NCI-H1417 (cell line): ENCODE measurements at regions not wholly inside any gene's neighbourhood (a gene's known extent, or its start where the extent isn't known, plus 50 kb on each side); places are given as distances from the start of the nearest gene placed in this dataset.
"Not testable (repeated sequence)": the region's sequence is repeated elsewhere in the genome, so short reads cannot be mapped to it uniquely, and the experiment has no call there.

ENCODE experiments used
- DNase-seq, 3 experiments: peaks; one replicate each; lab custom pipeline; 2025; lab: John Stamatoyannopoulos, UW

GRCh38 chr7:56466607-56467525 is 350.6 kb upstream of the NUPR2 start:
- not testable (repeated sequence) for DNase-seq

DNA sequence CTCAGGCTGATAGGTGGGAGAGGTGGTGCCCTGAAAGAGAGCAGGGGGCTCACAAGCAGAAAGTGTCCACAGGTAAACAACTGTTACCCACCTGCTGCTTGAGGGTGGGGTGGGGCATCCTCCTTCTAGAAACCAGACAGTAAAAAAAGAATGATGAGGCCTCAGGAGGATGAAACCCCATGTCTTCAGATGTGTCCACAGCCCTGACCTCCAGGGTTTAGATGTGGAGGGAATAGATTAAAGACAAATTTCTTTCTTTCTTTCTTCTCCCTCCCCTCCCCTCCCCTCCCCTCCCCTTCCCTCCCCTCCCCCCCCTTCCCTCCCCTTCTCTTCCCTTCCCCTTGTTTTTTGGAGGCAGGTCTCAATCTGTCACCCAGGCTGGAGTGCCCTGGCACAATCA is 333.5 kb upstream of the NUPR2 start:
- no peak for DNase-seq

DNA sequence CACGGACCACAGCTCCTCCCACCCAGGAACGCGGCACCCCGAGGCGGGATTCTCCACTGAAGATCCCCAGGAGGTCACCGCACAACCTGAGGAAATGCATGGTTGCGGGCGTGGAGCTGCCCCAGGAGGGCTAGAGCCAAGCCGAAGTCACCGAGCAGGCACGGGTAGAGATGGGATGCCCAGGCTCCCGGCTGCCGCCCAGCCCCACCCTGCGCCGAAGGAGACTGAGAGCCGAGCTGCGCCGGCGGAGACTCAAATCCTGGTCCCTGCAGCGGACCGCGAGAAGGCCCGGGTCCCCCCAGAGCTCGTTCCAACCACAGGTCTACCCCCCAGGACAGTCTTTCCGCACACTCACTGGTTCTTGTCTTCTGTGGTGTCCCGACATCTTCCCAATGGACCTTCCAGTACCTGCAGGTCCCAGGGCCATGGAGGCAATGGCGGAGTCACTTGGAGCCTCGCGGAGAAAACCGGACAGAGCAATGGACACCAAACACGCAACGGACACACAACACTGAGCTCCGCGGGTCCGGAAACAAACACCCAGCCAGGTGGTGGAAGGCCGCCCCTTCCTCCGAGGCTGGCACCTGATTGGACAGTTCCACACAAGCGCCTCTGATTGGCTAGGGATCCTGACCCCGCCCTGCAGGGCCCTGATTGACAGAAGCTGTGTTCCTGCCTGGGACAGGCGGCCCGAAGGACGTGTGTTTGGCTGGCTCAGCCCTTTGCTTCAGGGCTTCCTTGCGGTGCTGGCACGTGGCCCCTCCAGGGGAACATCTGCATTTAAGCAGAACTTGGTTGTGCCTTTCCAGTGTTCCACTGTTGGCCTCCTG is 331.9 kb upstream of the NUPR2 start:
- no peak for DNase-seq

GRCh38 chr7:56420528-56420927 is 304.3 kb upstream of the NUPR2 start:
- not testable (repeated sequence) for DNase-seq

DNA sequence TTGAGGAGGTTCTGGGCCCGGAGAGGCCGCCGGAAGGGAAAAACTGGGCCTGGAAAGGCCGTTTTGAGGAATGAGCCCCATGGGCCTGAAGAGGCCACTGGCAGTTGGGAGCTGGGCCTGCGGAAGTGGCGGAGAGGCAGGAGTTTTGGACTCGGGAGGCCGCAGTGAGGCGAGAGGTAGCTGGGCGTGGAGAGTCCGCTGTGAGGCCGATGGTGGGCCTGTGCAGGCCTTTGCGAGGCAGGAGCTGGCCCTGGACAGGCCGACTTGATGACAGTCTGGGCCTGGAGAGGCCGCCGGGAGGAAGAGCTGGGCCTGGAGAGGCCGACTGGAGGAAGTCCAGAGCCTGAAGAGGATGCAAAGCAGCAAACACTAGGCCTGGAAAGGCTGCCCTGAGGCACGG is 259.0 kb upstream of the NUPR2 start:
- no peak for DNase-seq

DNA sequence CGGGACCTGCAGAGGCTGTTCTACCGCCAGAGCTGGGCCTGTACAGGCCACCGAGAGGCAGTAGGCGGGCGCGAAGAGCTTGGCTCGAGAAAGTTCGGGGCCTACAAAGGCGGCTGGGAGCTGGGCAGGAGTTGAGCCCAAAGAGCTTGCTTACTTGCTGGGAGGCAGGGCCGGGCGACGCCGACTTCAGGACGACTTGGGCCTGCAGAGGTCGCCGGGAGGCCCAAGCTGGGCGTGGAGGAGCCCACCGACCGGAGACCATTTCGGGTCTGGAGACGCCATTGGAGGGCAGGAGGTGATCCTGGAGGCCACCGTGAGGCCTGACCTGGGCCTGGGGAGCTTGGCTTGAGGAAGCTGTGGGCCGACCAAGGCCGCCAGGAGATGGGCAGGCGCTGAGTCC is 258.4 kb upstream of the NUPR2 start:
- not testable (repeated sequence) for DNase-seq

GRCh38 chr7:56373314-56373713 is 257.1 kb upstream of the NUPR2 start:
- DNase-seq: not testable (repeated sequence)

DNA sequence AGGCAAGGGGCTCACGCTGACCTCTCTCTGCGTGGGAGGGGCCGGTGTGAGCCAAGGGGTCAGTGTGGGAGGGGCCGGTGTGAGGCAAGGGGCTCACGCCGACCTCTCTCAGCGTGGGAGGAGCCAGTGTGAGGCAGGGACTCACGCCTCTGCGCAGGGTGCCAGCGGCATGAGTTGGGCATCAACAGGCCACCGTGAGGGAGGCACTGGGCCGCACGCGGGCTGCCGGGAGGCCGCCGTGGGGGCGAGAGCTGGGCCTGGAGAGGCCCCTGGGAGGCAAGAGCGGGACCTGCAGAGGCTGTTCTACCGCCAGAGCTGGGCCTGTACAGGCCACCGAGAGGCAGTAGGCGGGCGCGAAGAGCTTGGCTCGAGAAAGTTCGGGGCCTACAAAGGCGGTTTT is 255.6 kb upstream of the NUPR2 start:
- not testable (repeated sequence) for DNase-seq

GRCh38 chr7:56370208-56370872 is 254.1 kb upstream of the NUPR2 start:
- DNase-seq: not testable (repeated sequence)

- not testable (repeated sequence) for DNase-seq
These were observed 251.7 kb upstream of the NUPR2 start for GRCh38 chr7:56367914-56368313.

DNA sequence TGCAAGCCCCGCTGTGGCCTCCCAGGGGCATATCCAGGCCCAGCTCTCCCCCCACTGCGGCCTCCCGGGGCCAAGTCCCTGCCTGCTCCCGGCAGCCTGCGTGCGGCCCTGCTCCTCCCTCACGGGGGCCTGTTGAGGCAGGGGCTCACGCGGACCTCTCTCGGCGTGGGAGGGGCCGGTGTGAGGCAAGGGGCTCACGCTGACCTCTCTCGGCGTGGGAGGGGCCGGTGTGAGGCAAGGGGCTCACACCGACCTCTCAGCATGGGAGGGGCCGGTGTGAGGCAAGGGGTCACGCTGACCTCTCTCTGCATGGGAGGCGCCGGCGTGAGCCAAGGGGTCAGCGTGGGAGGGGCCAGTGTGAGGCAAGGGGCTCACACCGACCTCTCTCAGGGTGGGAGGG is 251.2 kb upstream of the NUPR2 start:
- not testable (repeated sequence) for DNase-seq

DNA sequence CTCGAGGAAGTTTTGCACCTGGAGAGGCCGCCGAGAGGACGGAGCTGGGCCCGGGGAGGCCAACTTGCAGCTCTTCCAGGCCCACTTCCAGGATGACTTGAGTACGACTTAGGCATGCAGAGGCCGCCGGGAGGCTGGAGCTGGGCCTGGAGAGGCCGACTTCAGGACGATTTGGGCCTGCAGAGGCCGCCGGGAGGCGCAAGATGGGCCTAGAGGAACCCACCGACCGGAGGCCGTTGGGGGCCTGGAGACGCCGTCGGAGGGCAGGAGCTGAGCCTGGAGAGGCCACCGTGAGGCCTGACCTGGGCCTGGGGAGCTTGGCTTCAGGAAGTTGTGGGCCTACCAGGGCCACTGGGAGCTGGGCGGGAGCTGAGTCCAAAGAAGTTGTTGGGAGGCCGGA is 250.5 kb upstream of the NUPR2 start:
- DNase-seq: not testable (repeated sequence)

DNA sequence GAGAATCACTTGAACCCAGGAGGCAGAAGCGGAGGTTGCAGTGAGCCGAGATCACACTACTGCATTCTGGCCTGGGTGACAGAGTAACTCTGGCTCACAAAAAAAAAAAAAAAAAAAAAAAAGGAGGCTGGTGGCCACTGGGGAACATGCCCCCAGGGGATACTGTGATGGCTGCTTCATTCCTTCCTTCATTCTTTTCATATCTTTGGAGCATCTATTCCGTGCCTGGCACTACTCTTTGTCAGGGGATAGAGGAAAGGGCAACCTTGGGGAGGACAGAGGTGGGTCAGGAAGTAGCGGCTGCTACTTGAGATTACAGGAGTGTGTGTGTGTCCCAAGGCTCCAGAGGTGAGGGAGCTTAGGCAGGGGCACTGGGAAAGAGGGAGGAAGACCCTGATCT is 236.4 kb upstream of the NUPR2 start:
- DNase-seq: not testable (repeated sequence)

DNA sequence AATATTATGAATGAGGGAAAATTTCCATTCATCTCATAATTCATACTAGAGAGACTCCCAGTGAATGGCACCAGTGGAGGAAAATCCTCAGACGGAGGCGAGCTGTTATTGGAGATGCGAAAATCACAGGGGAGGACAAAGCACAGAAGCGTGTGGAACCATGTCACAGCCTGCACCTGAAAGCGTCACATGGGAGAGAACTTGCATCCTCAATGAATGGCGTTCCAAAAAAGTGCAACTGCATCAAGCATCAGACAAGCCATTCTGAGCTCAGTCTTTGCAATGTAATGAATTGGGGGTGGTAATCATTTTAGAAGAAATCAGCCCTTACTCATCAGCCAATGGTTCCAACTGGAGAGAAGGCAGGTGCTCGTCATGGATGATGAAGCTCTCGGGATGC is 235.0 kb upstream of the NUPR2 start:
- not testable (repeated sequence) for DNase-seq

DNA sequence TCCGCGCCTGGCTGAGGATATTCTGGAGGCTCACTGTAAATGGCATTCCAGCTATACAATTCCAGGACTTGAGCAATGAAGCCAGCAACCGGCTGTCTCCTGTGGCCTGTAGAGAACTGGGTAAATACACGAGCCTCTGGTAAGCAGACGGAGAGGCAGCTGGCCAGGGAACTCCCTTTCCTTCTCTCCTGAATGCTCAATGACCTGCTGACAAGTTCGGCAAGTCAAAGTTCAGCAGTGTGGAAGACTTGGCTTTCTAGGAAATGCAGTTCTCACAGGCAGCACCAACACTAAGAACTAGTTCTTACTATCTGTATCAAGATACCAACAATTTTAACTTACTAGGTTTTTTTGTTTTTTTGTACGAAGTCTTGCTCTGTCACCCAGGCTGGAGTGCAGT is 232.1 kb upstream of the NUPR2 start:
- not testable (repeated sequence) for DNase-seq

DNA sequence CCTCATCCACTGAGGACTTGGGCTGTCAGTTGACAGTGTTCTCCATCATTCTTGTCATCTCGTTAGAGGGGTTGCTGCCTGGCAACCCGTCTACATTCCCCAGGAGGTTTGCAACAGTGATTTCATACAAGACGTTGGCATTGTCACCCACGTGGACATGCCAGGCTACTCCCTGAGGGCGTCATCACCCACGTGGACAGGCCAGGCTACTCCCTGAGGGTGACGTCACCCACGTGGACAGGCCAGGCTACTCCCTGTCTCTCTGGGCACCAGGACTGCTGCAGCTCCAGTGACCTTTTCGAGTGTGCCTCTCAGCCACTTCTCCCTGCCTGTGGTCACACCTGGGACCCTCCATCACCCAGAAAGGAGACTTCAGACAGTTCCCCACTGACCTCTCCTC is 212.1 kb upstream of the NUPR2 start:
- not testable (repeated sequence) for DNase-seq

GRCh38 chr7:56290548-56290947 is 174.3 kb upstream of the NUPR2 start:
- DNase-seq: no peak

DNA sequence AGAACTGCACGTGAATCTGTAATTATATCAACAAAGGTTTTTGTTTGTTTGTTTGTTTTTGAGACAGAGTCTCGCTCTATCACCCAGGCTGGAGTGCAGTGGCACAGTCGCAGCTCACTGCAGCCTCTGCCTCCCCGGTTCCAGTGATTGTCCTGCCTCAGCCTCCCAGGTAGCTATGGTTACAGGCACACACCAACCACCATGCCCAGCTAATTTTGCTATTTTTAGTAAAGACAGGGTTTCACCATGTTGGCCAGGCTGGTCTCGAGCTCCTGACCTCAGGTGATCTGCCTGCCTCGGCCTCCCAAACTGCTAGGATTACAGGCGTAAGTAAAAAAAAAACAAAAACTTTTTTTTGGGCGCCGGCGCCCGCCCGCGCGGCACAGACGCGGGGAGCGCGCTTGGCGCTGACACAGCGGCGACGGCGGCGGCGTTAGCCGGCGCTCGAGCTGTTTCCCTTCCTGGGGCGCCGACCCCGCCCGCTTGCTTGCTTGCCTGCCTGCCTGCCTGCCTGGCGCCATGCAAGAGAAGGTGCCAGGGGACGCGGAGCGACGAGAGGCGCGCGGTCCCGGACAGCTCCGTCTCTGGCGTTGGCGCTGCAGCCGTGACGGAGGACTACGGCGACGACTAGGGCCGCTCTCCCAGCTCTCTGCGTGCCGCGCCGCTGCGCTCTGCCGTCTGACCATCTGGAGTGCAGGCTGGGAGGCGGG is 171.4 kb upstream of the NUPR2 start:
- DNase-seq: peak in 2 of 3 experiments; percentile 70 to 79

- DNase-seq: no peak
These were observed 139.9 kb upstream of the NUPR2 start for GRCh38 chr7:56256108-56256507.

DNA sequence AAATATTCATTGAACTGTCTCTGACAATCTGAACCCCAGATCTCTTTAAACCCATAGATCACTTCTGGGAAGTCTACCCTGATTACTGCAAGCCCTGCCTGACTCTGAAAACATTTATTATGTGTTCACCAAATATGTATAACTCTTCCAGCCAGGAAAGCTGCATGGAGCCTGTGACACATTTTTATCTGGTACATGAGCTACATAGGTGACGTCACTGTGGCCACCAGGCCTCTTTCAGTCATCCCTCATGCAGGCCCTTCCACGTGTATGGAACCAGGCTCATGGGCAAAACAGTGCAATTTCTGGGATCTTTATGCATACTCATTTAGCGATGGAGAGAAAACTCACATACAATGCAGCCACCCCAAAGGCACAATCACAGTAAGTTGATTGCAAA is 133.9 kb upstream of the NUPR2 start:
- no peak for DNase-seq

DNA sequence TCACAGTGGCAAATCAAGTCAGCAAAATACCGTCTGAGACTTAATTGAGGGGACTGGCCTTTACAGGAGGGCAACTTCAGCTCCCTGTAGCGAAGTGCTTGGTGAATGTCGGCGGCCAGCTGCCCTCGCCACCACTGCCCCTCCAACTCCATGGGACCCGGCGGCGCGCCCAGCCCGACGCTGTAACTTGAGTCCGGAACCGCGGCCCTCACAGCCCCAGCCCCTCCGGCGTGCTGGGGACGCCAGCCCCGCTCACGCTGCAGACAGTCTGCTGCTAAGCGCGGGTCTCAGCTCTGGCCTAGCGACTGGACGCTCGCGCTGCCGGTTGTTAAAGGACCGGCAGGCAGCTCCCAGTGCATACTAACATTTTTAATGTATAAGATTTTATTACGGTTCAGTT is 113.4 kb upstream of the NUPR2 start:
- no peak for DNase-seq

DNA sequence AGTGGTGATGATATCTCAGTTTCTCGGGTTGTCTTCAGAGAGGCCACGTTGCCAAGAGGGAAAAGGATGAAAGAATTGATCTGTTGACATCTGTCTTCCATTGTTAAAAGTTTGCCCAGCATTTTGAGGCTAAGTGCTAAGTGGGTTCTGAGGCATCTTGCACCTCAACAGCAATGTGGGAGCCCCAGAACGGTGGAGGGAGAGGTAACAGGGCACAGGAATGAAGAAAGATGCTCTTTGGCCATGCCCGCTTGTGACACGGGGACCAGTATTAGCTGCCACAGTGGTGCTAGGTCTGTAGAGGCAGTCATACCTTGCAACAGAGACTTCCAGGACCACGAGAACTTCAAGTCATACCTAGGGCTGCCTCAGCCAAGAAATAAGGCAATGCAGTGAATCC is 106.6 kb upstream of the NUPR2 start:
- no peak for DNase-seq
